Liver (tissue), 8 donors: ENCODE measurements at regions not wholly inside any gene's neighbourhood (a gene's known extent, or its start where the extent isn't known, plus 50 kb on each side); places are given as distances from the start of the nearest gene placed in this dataset.

Experiments
- DNase-seq: peaks from one replicate; pipeline ENCODE4 v3.0.0-alpha.2; 2017; ENCODE audit warnings: low spot score
- H3K27ac ChIP-seq, 2 donors: one replicate each; pipeline ENCODE4 v1.7.0; 2013; ENCODE audit warnings: inconsistent platforms in 2 of 2, low read length in 2 of 2, control low read depth in 1 of 2, low read depth in 1 of 2, mild to moderate bottlenecking in 1 of 2
- H3K27me3 ChIP-seq, 4 donors: one replicate each; pipeline versions ENCODE4 v1.6.1 to v1.7.0; 2013; ENCODE audit warnings: low read length in 3 of 4, inconsistent platforms in 1 of 4, mild to moderate bottlenecking in 1 of 4, moderate library complexity in 1 of 4; ENCODE audit not compliant: control insufficient read depth in 4 of 4, insufficient read depth in 4 of 4
- H3K36me3 ChIP-seq, 4 donors: one replicate each; pipeline versions ENCODE4 v1.6.1 to v1.7.0; 2013; ENCODE audit warnings: low read length in 3 of 4, mild to moderate bottlenecking in 3 of 4, low read depth in 1 of 4, moderate library complexity in 1 of 4; ENCODE audit not compliant: control insufficient read depth in 4 of 4, insufficient read depth in 3 of 4
- H3K4me1 ChIP-seq, 4 donors: one replicate each; pipeline versions ENCODE4 v1.6.1 to v1.7.0; 2013; ENCODE audit warnings: low read length in 3 of 4, mild to moderate bottlenecking in 3 of 4, moderate library complexity in 1 of 4; ENCODE audit not compliant: control insufficient read depth in 4 of 4, insufficient read depth in 4 of 4
- H3K4me3 ChIP-seq, 3 donors: one replicate each; pipeline versions ENCODE4 v1.6.1 to v1.7.0; 2013; ENCODE audit warnings: low read length in 3 of 3, control low read depth in 1 of 3, low read depth in 1 of 3, mild to moderate bottlenecking in 1 of 3
- H3K9ac ChIP-seq, 2 donors: one replicate each; pipeline ENCODE4 v1.7.0; 2013; ENCODE audit warnings: low read length in 2 of 2, mild to moderate bottlenecking in 2 of 2, moderate library complexity in 2 of 2, control low read depth in 1 of 2, low read depth in 1 of 2
- H3K9me3 ChIP-seq, 4 donors: one replicate each; pipeline versions ENCODE4 v1.6.1 to v1.7.0; 2013; ENCODE audit warnings: low read length in 3 of 4; ENCODE audit not compliant: control insufficient read depth in 4 of 4
- ATF3 ChIP-seq: IDR thresholded peaks from 2 replicates; pipeline ENCODE4 v1.6.1; 2016; ENCODE audit warnings: antibody characterized with exemption
- FOXA1 ChIP-seq: IDR thresholded peaks from 2 replicates; pipeline ENCODE4 v1.6.1; 2016; ENCODE audit warnings: antibody characterized with exemption
- FOXA2 ChIP-seq: IDR thresholded peaks from 2 replicates; pipeline ENCODE4 v1.6.1; 2016; ENCODE audit warnings: antibody characterized with exemption
- GABPA ChIP-seq, 2 donors: IDR thresholded peaks in 1 of 2; conservative IDR thresholded peaks in 1 of 2; 2 replicates each; pipeline ENCODE4 v1.6.1; 2016; ENCODE audit warnings: antibody characterized with exemption in 2 of 2, mild to moderate bottlenecking in 1 of 2, moderate library complexity in 1 of 2
- HNF4G ChIP-seq: IDR thresholded peaks from 2 replicates; pipeline ENCODE4 v1.6.1; 2016; ENCODE audit warnings: antibody characterized with exemption
- JUND ChIP-seq, 2 donors: IDR thresholded peaks; 2 replicates each; pipeline ENCODE4 v1.6.1; 2016; ENCODE audit warnings: antibody characterized with exemption in 2 of 2
- MAX ChIP-seq: IDR thresholded peaks from 2 replicates; pipeline ENCODE4 v1.6.1; 2016; ENCODE audit warnings: antibody characterized with exemption
- NR2F2 ChIP-seq: IDR thresholded peaks from 2 replicates; pipeline ENCODE4 v1.6.1; 2016; ENCODE audit warnings: antibody characterized with exemption
- RAD21 ChIP-seq, 2 donors: IDR thresholded peaks; 2 replicates each; pipeline ENCODE4 v1.6.1; 2016; ENCODE audit warnings: antibody characterized with exemption in 2 of 2, mild to moderate bottlenecking in 2 of 2
- REST ChIP-seq: IDR thresholded peaks from 2 replicates; pipeline ENCODE4 v1.6.1; 2016; ENCODE audit warnings: antibody characterized with exemption, mild to moderate bottlenecking
- SP1 ChIP-seq: IDR thresholded peaks from 2 replicates; pipeline ENCODE4 v1.6.1; 2018; ENCODE audit warnings: antibody characterized with exemption, mild to moderate bottlenecking
- TAF1 ChIP-seq: conservative IDR thresholded peaks from 2 replicates; pipeline ENCODE4 v1.6.1; 2016; ENCODE audit warnings: antibody characterized with exemption, mild to moderate bottlenecking
- YY1 ChIP-seq: IDR thresholded peaks from 2 replicates; pipeline ENCODE4 v1.6.1; 2016; ENCODE audit warnings: antibody characterized with exemption, mild to moderate bottlenecking
- ZBTB33 ChIP-seq: IDR thresholded peaks from 2 replicates; pipeline ENCODE4 v1.6.1; 2016; ENCODE audit warnings: antibody characterized with exemption
- WGBS: extraction: QIAGEN DNeasy Blood & Tissue Kit; methylation state at CpG from one replicate; pipeline ENCODE4 v1.1.7; 2013; 5-methylcytosine and 5-hydroxymethylcytosine counted together
- TF ChIP-seq, protein P1 (sequence below): fragments of 150-350 bp; IDR thresholded peaks from 2 replicates; pipeline ENCODE4 v1.5.1; 2017; ENCODE audit warnings: improper control_type of control experiment, low read depth, low read length; ENCODE audit not compliant: missing input control
- donor health status: healthy.
- donor health status: healthy.
- donor health status: healthy.
- donor health status: healthy.
- donor health status: healthy.

GRCh38 chr1:172909606-172910326, 141.0 kb downstream of the TNFSF18 start:
- no peak overlapping the region for H3K27ac ChIP-seq
- WGBS, result 92% methylated on average over 11 of the region's 11 CpGs

DNA sequence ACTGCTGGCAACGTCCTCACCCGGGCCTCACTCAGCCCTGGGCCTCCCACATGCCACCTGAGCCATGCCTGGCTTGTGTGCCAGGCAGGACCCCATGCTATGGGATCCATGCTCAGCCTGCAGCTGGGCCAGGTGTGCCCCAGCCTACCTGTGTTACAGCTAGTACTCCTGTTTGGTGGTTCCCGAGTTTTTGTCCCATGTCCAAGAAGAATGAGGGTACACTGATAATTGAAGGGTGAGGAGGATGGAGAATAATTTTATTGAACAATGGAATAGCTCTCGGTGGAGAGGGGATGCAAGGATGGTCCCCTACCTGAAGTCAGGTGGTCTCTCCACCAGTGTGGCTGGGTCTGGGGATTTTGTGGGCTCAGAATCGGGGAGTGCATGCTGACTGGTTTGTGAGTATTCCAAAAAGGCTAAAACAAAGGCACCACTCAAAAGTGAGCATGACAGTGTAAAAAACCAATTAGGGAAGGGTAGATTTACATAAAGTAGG, 137.9 kb downstream of the TNFSF18 start:
- no peak for DNase-seq
- Histone ChIP-seq H3K27ac (no peak overlapping the region), H3K27me3 (no peaks in the 10 kb centered on the region), H3K9ac (no peak overlapping the region), H3K9me3 (peaks cover 6 to 14% (median 11%) of the 10 kb centered on the region in 4 donors), H3K4me3 (peak overlapping the region in 1 of 3 donors; percentile 20), H3K4me1 (no peaks in the 10 kb centered on the region), H3K36me3 (no peaks in the 10 kb centered on the region)
- 89% methylated on average over 5 of the region's 5 CpGs for WGBS
- TF ChIP-seq SP1, result no peak
- TF ChIP-seq TAF1, result no peak
- TF ChIP-seq GABPA (IDR thresholded peaks at IDR 0.05 in 1 of 2, conservative IDR thresholded peaks at IDR 0.05 in 1 of 2), result no peak
- no peak for TF ChIP-seq FOXA1
- no peak for TF ChIP-seq ATF3
- TF ChIP-seq MAX, result no peak
- TF ChIP-seq YY1, result no peak
- TF ChIP-seq HNF4G, result no peak
- TF ChIP-seq, protein P1, sequence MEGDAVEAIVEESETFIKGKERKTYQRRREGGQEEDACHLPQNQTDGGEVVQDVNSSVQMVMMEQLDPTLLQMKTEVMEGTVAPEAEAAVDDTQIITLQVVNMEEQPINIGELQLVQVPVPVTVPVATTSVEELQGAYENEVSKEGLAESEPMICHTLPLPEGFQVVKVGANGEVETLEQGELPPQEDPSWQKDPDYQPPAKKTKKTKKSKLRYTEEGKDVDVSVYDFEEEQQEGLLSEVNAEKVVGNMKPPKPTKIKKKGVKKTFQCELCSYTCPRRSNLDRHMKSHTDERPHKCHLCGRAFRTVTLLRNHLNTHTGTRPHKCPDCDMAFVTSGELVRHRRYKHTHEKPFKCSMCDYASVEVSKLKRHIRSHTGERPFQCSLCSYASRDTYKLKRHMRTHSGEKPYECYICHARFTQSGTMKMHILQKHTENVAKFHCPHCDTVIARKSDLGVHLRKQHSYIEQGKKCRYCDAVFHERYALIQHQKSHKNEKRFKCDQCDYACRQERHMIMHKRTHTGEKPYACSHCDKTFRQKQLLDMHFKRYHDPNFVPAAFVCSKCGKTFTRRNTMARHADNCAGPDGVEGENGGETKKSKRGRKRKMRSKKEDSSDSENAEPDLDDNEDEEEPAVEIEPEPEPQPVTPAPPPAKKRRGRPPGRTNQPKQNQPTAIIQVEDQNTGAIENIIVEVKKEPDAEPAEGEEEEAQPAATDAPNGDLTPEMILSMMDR, result no peak
- TF ChIP-seq NR2F2, result no peak

More at GRCh38 chr1:172909606-172910326, 141.0 kb downstream of the TNFSF18 start:
- H3K4me3 ChIP-seq, result no peak overlapping the region
- TF ChIP-seq TAF1 (no peak), JUND (IDR thresholded peaks at IDR 0.05) (no peak), YY1 (no peak), FOXA1 (no peak), NR2F2 (no peak), GABPA (IDR thresholded peaks at IDR 0.05 in 1 of 2, conservative IDR thresholded peaks at IDR 0.05 in 1 of 2) (no peak), SP1 (no peak), MAX (no peak), RAD21 (IDR thresholded peaks at IDR 0.05) (no peak), ZBTB33 (no peak), FOXA2 (no peak), HNF4G (no peak), REST (no peak)
- H3K27me3 ChIP-seq, result no peaks in the 10 kb centered on the region
- no peaks in the 10 kb centered on the region for H3K4me1 ChIP-seq
- no peaks in the 10 kb centered on the region for H3K36me3 ChIP-seq
- no peak for DNase-seq
- H3K9ac ChIP-seq, result no peak overlapping the region
- peaks cover 6 to 14% (median 11%) of the 10 kb centered on the region in 4 donors for H3K9me3 ChIP-seq
